Astrocyte of the hippocampus (primary cell): ENCODE measurements at regions not wholly inside any gene's neighbourhood (a gene's known extent, or its start where the extent isn't known, plus 50 kb on each side); places are given as distances from the start of the nearest gene placed in this dataset.

Experiments used
- DNase-seq: peaks from one replicate; pipeline ENCODE4 v3.0.0; 2011; ENCODE audit warnings: low read depth, low spot score

GRCh38 chr3:90011131-90011530, 903.7 kb downstream of the EPHA3 start:
- DNase-seq: peak; percentile 29

- no peak for DNase-seq
These were observed 904.2 kb downstream of the EPHA3 start for GRCh38 chr3:90011596-90011995.

- no peak for DNase-seq
These were observed 904.6 kb downstream of the EPHA3 start for GRCh38 chr3:90011996-90012395.

- peak; percentile 47 for DNase-seq
These were observed 908.4 kb downstream of the EPHA3 start for GRCh38 chr3:90015688-90016356.

- no peak for DNase-seq
These were observed 909.1 kb downstream of the EPHA3 start for GRCh38 chr3:90016555-90016954.

GRCh38 chr3:90018779-90019178, 911.4 kb downstream of the EPHA3 start:
- DNase-seq: no peak

GRCh38 chr3:90025019-90025418, 917.6 kb downstream of the EPHA3 start:
- DNase-seq: no peak

- no peak for DNase-seq
These were observed 919.0 kb downstream of the EPHA3 start for GRCh38 chr3:90026406-90026805.

GRCh38 chr3:90031121-90031520, 923.7 kb downstream of the EPHA3 start:
- no peak for DNase-seq

GRCh38 chr3:90032980-90033641, 925.7 kb downstream of the EPHA3 start:
- no peak for DNase-seq

- DNase-seq: no peak
These were observed 926.6 kb downstream of the EPHA3 start for GRCh38 chr3:90034038-90034437.

- no peak for DNase-seq
These were observed 928.2 kb downstream of the EPHA3 start for GRCh38 chr3:90035643-90036042.

- no peak for DNase-seq
These were observed 929.6 kb downstream of the EPHA3 start for GRCh38 chr3:90036939-90037469.

GRCh38 chr3:90039994-90040393, 932.6 kb downstream of the EPHA3 start:
- no peak for DNase-seq

- no peak for DNase-seq
These were observed 933.1 kb downstream of the EPHA3 start for GRCh38 chr3:90040554-90040953.

- no peak for DNase-seq
These were observed 934.6 kb downstream of the EPHA3 start for GRCh38 chr3:90041995-90042394.

GRCh38 chr3:90043287-90043686, 935.9 kb downstream of the EPHA3 start:
- no peak for DNase-seq

- no peak for DNase-seq
These were observed 936.8 kb downstream of the EPHA3 start for GRCh38 chr3:90044084-90044816.

- DNase-seq: no peak
These were observed 945.1 kb downstream of the EPHA3 start for GRCh38 chr3:90052425-90052950.

- DNase-seq: no peak
These were observed 946.9 kb downstream of the EPHA3 start for GRCh38 chr3:90054311-90054710.

- no peak for DNase-seq
These were observed 948.2 kb downstream of the EPHA3 start for GRCh38 chr3:90055666-90056065.
